ENCODE measurements at regions not wholly inside any gene's neighbourhood (a gene's known extent, or its start where the extent isn't known, plus 50 kb on each side); places are given as distances from the start of the nearest gene placed in this dataset.

DNA sequence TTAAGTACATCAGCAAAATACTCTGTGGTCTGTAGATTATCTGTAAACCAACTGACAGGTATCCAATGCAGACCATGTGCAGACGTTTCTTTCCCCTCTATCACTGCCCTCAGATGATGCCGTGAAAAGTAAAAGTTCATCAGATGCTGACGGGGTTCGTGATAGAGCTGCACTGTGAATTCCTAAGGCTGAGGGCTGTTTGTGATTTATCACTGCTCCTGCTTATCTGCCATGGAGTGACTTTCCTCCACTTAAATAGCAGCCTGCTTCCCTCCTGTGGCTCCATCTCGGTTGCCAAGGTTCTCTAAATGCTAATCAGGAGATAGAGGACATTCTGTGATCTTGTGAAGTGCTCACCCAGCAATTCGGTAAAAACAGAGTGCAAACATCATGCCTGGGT is 89.3 kb upstream of the SRD5A3 start:
- 20 to 26% (median 22%) methylated on average over 6 of the region's 6 CpGs for WGBS, 3 donors
- no peaks in the 10 kb centered on the region for H3K27me3 ChIP-seq
- H3K9me3 ChIP-seq: no peaks in the 10 kb centered on the region
- intact Hi-C loops (cut with DNase I): no loop called here
- no peaks in the 10 kb centered on the region for H3K36me3 ChIP-seq
- no peak overlapping the region for H3K4me3 ChIP-seq
- no peaks in the 10 kb centered on the region for H3K4me1 ChIP-seq (ENCODE audit: insufficient read depth)
- TF ChIP-seq, protein P1, sequence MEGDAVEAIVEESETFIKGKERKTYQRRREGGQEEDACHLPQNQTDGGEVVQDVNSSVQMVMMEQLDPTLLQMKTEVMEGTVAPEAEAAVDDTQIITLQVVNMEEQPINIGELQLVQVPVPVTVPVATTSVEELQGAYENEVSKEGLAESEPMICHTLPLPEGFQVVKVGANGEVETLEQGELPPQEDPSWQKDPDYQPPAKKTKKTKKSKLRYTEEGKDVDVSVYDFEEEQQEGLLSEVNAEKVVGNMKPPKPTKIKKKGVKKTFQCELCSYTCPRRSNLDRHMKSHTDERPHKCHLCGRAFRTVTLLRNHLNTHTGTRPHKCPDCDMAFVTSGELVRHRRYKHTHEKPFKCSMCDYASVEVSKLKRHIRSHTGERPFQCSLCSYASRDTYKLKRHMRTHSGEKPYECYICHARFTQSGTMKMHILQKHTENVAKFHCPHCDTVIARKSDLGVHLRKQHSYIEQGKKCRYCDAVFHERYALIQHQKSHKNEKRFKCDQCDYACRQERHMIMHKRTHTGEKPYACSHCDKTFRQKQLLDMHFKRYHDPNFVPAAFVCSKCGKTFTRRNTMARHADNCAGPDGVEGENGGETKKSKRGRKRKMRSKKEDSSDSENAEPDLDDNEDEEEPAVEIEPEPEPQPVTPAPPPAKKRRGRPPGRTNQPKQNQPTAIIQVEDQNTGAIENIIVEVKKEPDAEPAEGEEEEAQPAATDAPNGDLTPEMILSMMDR (IDR thresholded peaks at IDR 0.05): no peak
- no peak overlapping the region for H3K27ac ChIP-seq
- no peak for DNase-seq

DNA sequence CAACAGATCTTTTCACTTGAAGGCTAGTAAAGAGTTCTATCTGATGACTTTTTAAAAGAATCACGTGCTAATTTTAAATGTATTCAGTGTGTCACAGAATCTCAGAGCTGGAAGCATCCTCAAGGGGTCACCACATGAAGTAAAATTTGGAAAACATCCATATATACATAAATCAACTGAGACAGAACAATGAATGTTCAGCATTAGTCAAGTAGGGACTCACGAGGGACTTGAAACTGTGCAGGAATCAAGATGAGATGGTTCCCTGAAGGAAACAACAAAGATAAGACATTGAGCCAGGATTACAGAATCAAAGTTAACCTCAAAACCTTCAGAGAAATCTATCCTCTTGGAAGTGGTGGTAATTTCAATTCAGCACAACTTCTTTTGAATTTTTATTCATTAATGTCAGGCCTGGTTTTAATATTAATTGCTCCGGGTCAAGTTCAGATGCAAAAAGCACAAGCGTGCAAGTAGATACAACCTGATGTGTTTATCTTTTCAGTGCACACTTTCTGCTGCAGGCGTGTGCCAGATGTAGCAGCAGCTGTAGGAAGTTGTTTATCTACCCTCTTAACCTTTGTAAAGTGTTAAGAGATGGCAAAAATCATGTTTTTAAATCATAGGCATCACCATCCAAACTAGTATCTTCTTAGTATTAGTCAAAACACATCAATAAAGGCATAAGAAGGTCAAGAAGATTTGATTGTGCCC is 87.7 kb upstream of the SRD5A3 start:
- DNase-seq: no peak
- intact Hi-C loops (cut with DNase I): no loop called here
- H3K4me1 ChIP-seq (ENCODE audit: insufficient read depth): no peaks in the 10 kb centered on the region
- no peaks in the 10 kb centered on the region for H3K9me3 ChIP-seq
- H3K36me3 ChIP-seq: no peaks in the 10 kb centered on the region
- WGBS, 3 donors: 53 to 58% (median 56%) methylated on average over 5 of the region's 5 CpGs
- no peak overlapping the region for H3K27ac ChIP-seq
- no peak overlapping the region for H3K4me3 ChIP-seq
- H3K27me3 ChIP-seq: no peaks in the 10 kb centered on the region
- TF ChIP-seq EP300 (IDR thresholded peaks at IDR 0.05): no peak
- TF ChIP-seq, protein P1 (IDR thresholded peaks at IDR 0.05): no peak
- TF ChIP-seq POLR2A (IDR thresholded peaks at IDR 0.05): no peak

DNA sequence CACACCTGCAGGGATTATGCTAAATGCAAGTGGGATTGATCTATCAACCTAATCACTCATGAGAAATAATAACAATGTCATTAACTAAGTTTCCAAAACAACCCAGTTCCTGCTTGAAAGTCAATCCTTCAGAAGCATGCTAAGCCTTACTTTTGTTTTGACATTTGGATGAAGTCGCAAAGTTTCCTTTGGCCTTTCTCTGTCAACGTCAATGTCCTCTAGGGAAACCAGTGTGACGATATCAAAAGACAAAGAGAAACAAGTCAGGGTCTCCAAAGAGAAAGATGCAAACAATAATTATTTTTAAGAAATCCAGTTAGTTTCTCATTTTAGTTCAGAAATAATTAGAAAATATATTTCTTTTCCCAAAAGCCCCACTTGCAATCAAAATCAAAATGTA is 86.7 kb upstream of the SRD5A3 start:
- Histone ChIP-seq H3K27ac (no peak overlapping the region), H3K4me3 (no peak overlapping the region), H3K27me3 (no peaks in the 10 kb centered on the region), H3K4me1 (ENCODE audit: insufficient read depth) (no peaks in the 10 kb centered on the region), H3K9me3 (no peaks in the 10 kb centered on the region), H3K36me3 (no peaks in the 10 kb centered on the region)
- intact Hi-C loops (cut with DNase I): no loop called here
- WGBS, 3 donors: 38 to 68% (median 39%) methylated on average over 3 of the region's 3 CpGs
- TF ChIP-seq, protein P1 (IDR thresholded peaks at IDR 0.05): no peak
- TF ChIP-seq EP300 (IDR thresholded peaks at IDR 0.05) (no peak), POLR2A (IDR thresholded peaks at IDR 0.05) (no peak)
- DNase-seq: no peak

DNA sequence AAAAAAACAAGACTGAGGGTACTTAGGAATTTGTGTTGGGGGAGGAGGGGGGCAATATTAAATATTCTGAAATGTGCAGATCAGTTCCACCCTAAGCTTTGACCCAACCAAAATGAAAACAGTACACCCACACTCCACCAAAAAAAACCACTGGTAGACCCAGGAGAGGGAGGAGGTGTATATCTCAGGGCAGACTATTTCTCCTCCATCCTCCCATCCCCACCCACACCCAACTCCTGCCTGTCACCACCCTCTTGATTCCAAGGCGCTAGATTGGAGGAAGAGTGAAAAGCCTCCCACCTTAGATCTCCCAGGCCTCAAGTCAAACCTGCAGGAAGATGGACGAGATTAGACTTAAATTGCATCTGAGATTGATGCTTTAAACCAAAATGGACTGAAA is 76.6 kb upstream of the SRD5A3 start:
- TF ChIP-seq, protein P1 (IDR thresholded peaks at IDR 0.05): no peak
- no peak for TF ChIP-seq POLR2A (IDR thresholded peaks at IDR 0.05)
- no peak for TF ChIP-seq EP300 (IDR thresholded peaks at IDR 0.05)
- DNase-seq: no peak
- 86 to 91% (median 87%) methylated on average over 2 of the region's 2 CpGs for WGBS, 3 donors
- Histone ChIP-seq H3K4me3 (no peak overlapping the region), H3K27ac (no peak overlapping the region), H3K4me1 (ENCODE audit: insufficient read depth) (no peaks in the 10 kb centered on the region), H3K36me3 (no peaks in the 10 kb centered on the region), H3K9me3 (no peaks in the 10 kb centered on the region), H3K27me3 (no peaks in the 10 kb centered on the region)
- intact Hi-C loops (cut with DNase I): no loop called here

Data from ovary (tissue), 7 donors.